SK-N-SH (cell line): ENCODE measurements at regions not wholly inside any gene's neighbourhood (a gene's known extent, or its start where the extent isn't known, plus 50 kb on each side); places are given as distances from the start of the nearest gene placed in this dataset.

Source experiments
- CTCF ChIA-PET: fragments of 300-600, 350-600 bp; formaldehyde crosslinking; extraction: SDS; loops from one replicate; lab custom pipeline; 2021; lab: Yijun Ruan, JAX
- POLR2A ChIA-PET: fragments of 350-600 bp; sonication (Branson Sonifier 250); formaldehyde crosslinking; extraction: SDS; loops from one replicate; lab custom pipeline; 2020; ENCODE audit warnings: antibody characterized with exemption, inconsistent platforms; lab: Yijun Ruan, JAX
- DNase-seq: peaks from one replicate; pipeline ENCODE4 v3.0.0; 2012
- H2AFZ ChIP-seq: fragments of 200-600 bp; sonication (generic); 2 replicates; pipeline ENCODE4 v1.8.1; 2016; ENCODE audit warnings: antibody characterized with exemption, mild to moderate bottlenecking, low read depth
- H3F3A ChIP-seq: fragments of 200-600 bp; sonication (generic); replicated peaks from 2 replicates; pipeline ENCODE3; 2016; ENCODE audit warnings: antibody characterized with exemption, mild to moderate bottlenecking; ENCODE audit not compliant: insufficient read depth
- H3K27ac ChIP-seq, 2 experiments: fragments of 200-500 bp in 1 of 2; fragments of 200-600 bp in 1 of 2; sonication (Bioruptor generic) in 1 of 2; sonication (generic), shearing (Covaris generic) in 1 of 2; 2 replicates each; pipeline versions ENCODE4 v1.5.1 to v1.6.1; 2014 to 2016; ENCODE audit warnings: low read depth in 2 of 2, inconsistent platforms in 1 of 2, low read length in 1 of 2, mild to moderate bottlenecking in 1 of 2, mixed read lengths in 1 of 2
- H3K27me3 ChIP-seq: fragments of 200-600 bp; sonication (generic), shearing (Covaris generic); 2 replicates; pipeline ENCODE4 v1.6.1; 2016; ENCODE audit warnings: mixed run types; ENCODE audit not compliant: insufficient read depth
- H3K36me3 ChIP-seq, 2 experiments: fragments of 200-500 bp in 1 of 2; fragments of 200-600 bp in 1 of 2; sonication (Bioruptor generic) in 1 of 2; sonication (generic) in 1 of 2; replicated peaks in 1 of 2; 2 replicates each; pipeline versions ENCODE3 to v1.5.1; 2014 to 2016; ENCODE audit warnings: low read length in 1 of 2, mild to moderate bottlenecking in 1 of 2; ENCODE audit not compliant: insufficient read depth in 2 of 2, control insufficient read depth in 1 of 2
- H3K4me1 ChIP-seq, 2 experiments: fragments of 200-500 bp in 1 of 2; fragments of 200-600 bp in 1 of 2; sonication (Bioruptor generic) in 1 of 2; sonication (generic), shearing (Covaris generic) in 1 of 2; 2 replicates each; pipeline versions ENCODE4 v1.5.1 to v1.6.1; 2014 to 2016; ENCODE audit warnings: low read depth in 1 of 2, low read length in 1 of 2, mixed run types in 1 of 2; ENCODE audit not compliant: insufficient read depth in 2 of 2, control insufficient read depth in 1 of 2
- H3K4me2 ChIP-seq: fragments of 200-600 bp; sonication (generic), shearing (Covaris generic); 2 replicates; pipeline ENCODE4 v1.6.1; 2017; ENCODE audit warnings: mixed run types
- H3K4me3 ChIP-seq, 2 experiments: fragments of 200-500 bp in 1 of 2; fragments of 200-600 bp in 1 of 2; sonication (Bioruptor generic) in 1 of 2; sonication (generic), shearing (Covaris generic) in 1 of 2; 2 replicates each; pipeline versions ENCODE4 v1.5.1 to v1.8.1; 2014 to 2016; ENCODE audit warnings: low read depth in 2 of 2, inconsistent platforms in 1 of 2, low read length in 1 of 2, mild to moderate bottlenecking in 1 of 2, mixed read lengths in 1 of 2, moderate library complexity in 1 of 2
- H3K79me2 ChIP-seq: fragments of 200-600 bp; sonication (generic); 2 replicates; pipeline ENCODE4 v1.8.1; 2017; ENCODE audit warnings: mild to moderate bottlenecking; ENCODE audit not compliant: insufficient read depth
- H3K9ac ChIP-seq: fragments of 200-600 bp; sonication (generic); 2 replicates; pipeline ENCODE4 v1.6.1; 2017; ENCODE audit warnings: mixed run types
- H3K9me2 ChIP-seq: fragments of 200-600 bp; sonication (generic); 2 replicates; pipeline ENCODE4 v1.6.1; 2017; ENCODE audit warnings: mixed run types
- H3K9me3 ChIP-seq: fragments of 200-600 bp; sonication (generic); 2 replicates; pipeline ENCODE4 v1.6.1; 2017; ENCODE audit warnings: mixed run types, mild to moderate bottlenecking, moderate library complexity
- H4K20me1 ChIP-seq: fragments of 200-600 bp; sonication (generic); 2 replicates; pipeline ENCODE4 v1.6.1; 2017; ENCODE audit warnings: mild to moderate bottlenecking, mixed run types; ENCODE audit not compliant: insufficient read depth
- CHD2 ChIP-seq: fragments of 150-350 bp; IDR thresholded peaks from 2 replicates; pipeline ENCODE4 v1.6.1; 2018; ENCODE audit warnings: low read length; ENCODE audit not compliant: partially characterized antibody
- CTCF ChIP-seq: fragments of 200-600 bp; sonication (generic); IDR thresholded peaks from 2 replicates; pipeline ENCODE4 v1.6.1; 2017; ENCODE audit warnings: antibody characterized with exemption, mild to moderate bottlenecking, moderate library complexity
- ELF1 ChIP-seq: IDR thresholded peaks from 2 replicates; pipeline ENCODE4 v1.4.0; 2012
- EZH2phosphoT487 ChIP-seq: fragments of 200-600 bp; sonication (generic); IDR thresholded peaks from 2 replicates; pipeline ENCODE4 v1.6.1; 2017; ENCODE audit warnings: low read depth, mixed run types, mild to moderate bottlenecking, antibody characterized with exemption, moderate library complexity, borderline replicate concordance
- FOSL2 ChIP-seq: IDR thresholded peaks from 2 replicates; pipeline ENCODE4 v1.4.0; 2012; ENCODE audit warnings: low read depth, mild to moderate bottlenecking, moderate library complexity, borderline replicate concordance
- FOXJ3 ChIP-seq: sonication (generic); formaldehyde crosslinking; IDR thresholded peaks from 2 replicates; pipeline ENCODE4 v1.5.1; 2020; ENCODE audit warnings: mild to moderate bottlenecking, missing genetic modification reagents
- IRF3 ChIP-seq: fragments of 150-350 bp; IDR thresholded peaks from 2 replicates; pipeline ENCODE4 v1.6.1; 2016; ENCODE audit warnings: mild to moderate bottlenecking, low read depth, low read length
- JUND ChIP-seq: IDR thresholded peaks from 2 replicates; pipeline ENCODE4 v1.4.0; 2012
- MAX ChIP-seq: IDR thresholded peaks from 2 replicates; pipeline ENCODE4 v1.4.0; 2012; ENCODE audit warnings: low read depth
- MEF2A ChIP-seq: IDR thresholded peaks from 2 replicates; pipeline ENCODE4 v1.4.0; 2012; ENCODE audit warnings: low read depth, borderline replicate concordance
- NFIC ChIP-seq: IDR thresholded peaks from 2 replicates; pipeline ENCODE4 v1.4.0; 2012; ENCODE audit warnings: borderline replicate concordance
- PBX3 ChIP-seq: IDR thresholded peaks from 2 replicates; pipeline ENCODE4; 2012
- RAD21 ChIP-seq: IDR thresholded peaks from 2 replicates; pipeline ENCODE4 v1.6.1; 2012; ENCODE audit warnings: mild to moderate bottlenecking, low read length
- RFX5 ChIP-seq: IDR thresholded peaks from 2 replicates; pipeline ENCODE4 v1.6.1; 2012; ENCODE audit warnings: mild to moderate bottlenecking, improper control_type of control experiment, low read length
- RXRA ChIP-seq: IDR thresholded peaks from 2 replicates; pipeline ENCODE4 v1.4.0; 2012; ENCODE audit warnings: low read depth, mild to moderate bottlenecking, borderline replicate concordance
- SIN3A ChIP-seq: IDR thresholded peaks from 2 replicates; pipeline ENCODE4 v1.6.1; 2012; ENCODE audit warnings: low read depth, mild to moderate bottlenecking, low read length, moderate library complexity, borderline replicate concordance
- SMC3 ChIP-seq: IDR thresholded peaks from 2 replicates; pipeline ENCODE4 v1.6.1; 2012; ENCODE audit warnings: low read depth, low read length, improper control_type of control experiment
- USF1 ChIP-seq: IDR thresholded peaks from 2 replicates; pipeline ENCODE4 v1.4.0; 2012; ENCODE audit warnings: low read depth, borderline replicate concordance
- WGBS: methylation state at CpG from one replicate; pipeline ENCODE4 v1.1.6; 2017; ENCODE audit warnings: low lambda C conversion rate; 5-methylcytosine and 5-hydroxymethylcytosine counted together

- Histone ChIP-seq H3K79me2 (no peaks in the 10 kb centered on the region), H3K9me3 (no peaks in the 10 kb centered on the region), H3K27me3 (no peaks in the 10 kb centered on the region), H2AFZ (no peak overlapping the region), H3K27ac (no peak overlapping the region)
- no peak for DNase-seq
- TF ChIP-seq PBX3 (no peak), MAX (no peak), MEF2A (no peak), JUND (no peak), FOXJ3 (CRISPR knock-in tag) (no peak), IRF3 (no peak), RFX5 (no peak), RXRA (no peak), NFIC (no peak), CTCF (no peak), EZH2phosphoT487 (no peak), USF1 (no peak), RAD21 (no peak), SIN3A (no peak), ELF1 (no peak), FOSL2 (no peak), SMC3 (no peak), CHD2 (no peak)
- TF ChIP-seq, all 33 proteins: peak for 0
- Histone ChIP-seq H3K9ac (no peak overlapping the region), H3K9me2 (no peaks in the 10 kb centered on the region), H4K20me1 (no peaks in the 10 kb centered on the region), H3K36me3 (no peaks in the 10 kb centered on the region), H3K4me2 (no peak overlapping the region), H3K4me3 (no peak overlapping the region), H3K4me1 (peaks cover 7 to 23% of the 10 kb centered on the region in 2 experiments; a peak in 2 of 4 replicates), H3F3A (peaks cover 12% of the 10 kb centered on the region)
- 77% methylated on average over 4 of the region's 4 CpGs for WGBS
- CTCF ChIA-PET: no interaction called here
- POLR2A ChIA-PET: no interaction called here
These were observed 936.6 kb downstream of the NR2F1-AS1 start for GRCh38 chr5:92644266-92644886.
